Keratinocyte (primary cell): ENCODE measurements at regions not wholly inside any gene's neighbourhood (a gene's known extent, or its start where the extent isn't known, plus 50 kb on each side); places are given as distances from the start of the nearest gene placed in this dataset.

ENCODE experiments used
- DNase-seq: peaks from one replicate; pipeline ENCODE4 v3.0.0-alpha.2; 2011; ENCODE audit warnings: low read depth, missing footprints, low spot score
- FAIRE-seq: peaks from 2 replicates; lab custom pipeline; 2011; peaks lifted over from hg19 to GRCh38; lab: Jason Lieb, UNC
- H2AFZ ChIP-seq: 2 replicates; pipeline ENCODE4 v1.6.0; 2012; ENCODE audit warnings: low read length, control low read depth, inconsistent platforms; ENCODE audit not compliant: control insufficient read depth
- H3K27ac ChIP-seq: 2 replicates; pipeline ENCODE4 v1.5.1; 2011; ENCODE audit warnings: low read length; ENCODE audit not compliant: control insufficient read depth, insufficient read depth
- H3K27me3 ChIP-seq: 3 replicates; pipeline ENCODE4 v1.6.0; 2011; ENCODE audit warnings: low read length; ENCODE audit not compliant: control insufficient read depth, insufficient read depth; ENCODE audit errors: extremely low read depth
- H3K36me3 ChIP-seq, 2 experiments: 2 replicates in 1 of 2; 3 replicates in 1 of 2; pipeline ENCODE4 v1.5.1; 2011; ENCODE audit warnings: low read length in 2 of 2, mild to moderate bottlenecking in 1 of 2; ENCODE audit not compliant: control insufficient read depth in 2 of 2, insufficient read depth in 2 of 2; ENCODE audit errors: extremely low read depth in 1 of 2
- H3K4me1 ChIP-seq: 3 replicates; pipeline ENCODE4 v1.5.1; 2011; ENCODE audit warnings: low read length; ENCODE audit not compliant: control insufficient read depth, insufficient read depth; ENCODE audit errors: extremely low read depth
- H3K4me2 ChIP-seq: 3 replicates; pipeline ENCODE4 v1.6.0; 2011; ENCODE audit warnings: low read depth, low read length; ENCODE audit not compliant: control insufficient read depth, insufficient read depth; ENCODE audit errors: extremely low read depth
- H3K4me3 ChIP-seq, 3 experiments: fragments of 200-600 bp in 1 of 3; sonication (generic) in 1 of 3; 2 replicates in 2 of 3; 3 replicates in 1 of 3; pipeline ENCODE4 v1.5.1; 2011 to 2016; ENCODE audit warnings: low read length in 3 of 3, mild to moderate bottlenecking in 3 of 3, control low read depth in 2 of 3, inconsistent platforms in 1 of 3, low read depth in 1 of 3, mixed read lengths in 1 of 3, mixed run types in 1 of 3, moderate library complexity in 1 of 3; ENCODE audit not compliant: control insufficient read depth in 2 of 3, insufficient read depth in 2 of 3; ENCODE audit errors: extremely low read depth in 1 of 3
- H3K79me2 ChIP-seq: 2 replicates; pipeline ENCODE4 v1.6.0; 2012; ENCODE audit warnings: low read length; ENCODE audit not compliant: control insufficient read depth, insufficient read depth
- H3K9ac ChIP-seq: 3 replicates; pipeline ENCODE4 v1.6.0; 2011; ENCODE audit warnings: low read length; ENCODE audit not compliant: control insufficient read depth, insufficient read depth; ENCODE audit errors: extremely low read depth
- H3K9me1 ChIP-seq: 3 replicates; pipeline ENCODE4 v1.6.0; 2011; ENCODE audit warnings: low read length; ENCODE audit not compliant: control insufficient read depth, insufficient read depth; ENCODE audit errors: extremely low read depth
- H3K9me3 ChIP-seq: 2 replicates; pipeline ENCODE4 v1.5.1; 2012; ENCODE audit warnings: low read depth, low read length; ENCODE audit not compliant: control insufficient read depth
- H4K20me1 ChIP-seq: 3 replicates; pipeline ENCODE4 v1.6.0; 2011; ENCODE audit warnings: low read length; ENCODE audit not compliant: control insufficient read depth, insufficient read depth; ENCODE audit errors: extremely low read depth
- CTCF ChIP-seq, 3 experiments: IDR thresholded peaks in 1 of 3; conservative IDR thresholded peaks in 1 of 3; optimal IDR thresholded peaks in 1 of 3; 2 replicates in 2 of 3; 3 replicates in 1 of 3; pipeline versions ENCODE3 to v1.5.1; 2011; ENCODE audit warnings: low read length in 3 of 3, mild to moderate bottlenecking in 3 of 3, moderate library complexity in 2 of 3, control low read depth in 1 of 3, inconsistent platforms in 1 of 3; ENCODE audit not compliant: insufficient read depth in 2 of 3; ENCODE audit errors: extremely low read depth in 1 of 3
- EZH2 ChIP-seq: IDR thresholded peaks from one replicate; pipeline ENCODE4 v1.6.1; 2012; ENCODE audit warnings: inconsistent platforms, mild to moderate bottlenecking, low read length, moderate library complexity
- dilution Hi-C: fragments of 300-500 bp; cut with MboI; formaldehyde crosslinking; loops from one replicate; pipeline ENCODE4 v1.7.0; 2020; ENCODE audit warnings: low sequenced_read_pairs; ENCODE audit not compliant: extremely low pct_ligation_motif_present

- peaks cover 11% of the 10 kb centered on the region for H3K4me1 ChIP-seq
- no peak for TF ChIP-seq EZH2
- TF ChIP-seq CTCF (optimal IDR thresholded peaks at IDR 0.05 in 1 of 3, IDR thresholded peaks at IDR 0.05 in 1 of 3, conservative IDR thresholded peaks at IDR 0.05 in 1 of 3; ENCODE audit: extremely low read depth in 1 of 3, insufficient read depth in 2 of 3, low read length in 3 of 3) = no peak
- H3K27me3 ChIP-seq = no peaks in the 10 kb centered on the region
- no peak overlapping the region for H3K4me2 ChIP-seq
- no peak overlapping the region for H3K27ac ChIP-seq
- H3K9me1 ChIP-seq = no peaks in the 10 kb centered on the region
- no peaks in the 10 kb centered on the region for H3K36me3 ChIP-seq
- H3K9me3 ChIP-seq = no peaks in the 10 kb centered on the region
- no peaks in the 10 kb centered on the region for H3K79me2 ChIP-seq
- H4K20me1 ChIP-seq = no peaks in the 10 kb centered on the region
- dilution Hi-C loops = no loop called here
- DNase-seq (no peak), FAIRE-seq (no peak)
- H2AFZ ChIP-seq = no peak overlapping the region
- H3K9ac ChIP-seq = no peak overlapping the region
- no peak overlapping the region for H3K4me3 ChIP-seq
Observed at GRCh38 chr20:10781526-10781925, 107.7 kb upstream of the JAG1 start.

DNA sequence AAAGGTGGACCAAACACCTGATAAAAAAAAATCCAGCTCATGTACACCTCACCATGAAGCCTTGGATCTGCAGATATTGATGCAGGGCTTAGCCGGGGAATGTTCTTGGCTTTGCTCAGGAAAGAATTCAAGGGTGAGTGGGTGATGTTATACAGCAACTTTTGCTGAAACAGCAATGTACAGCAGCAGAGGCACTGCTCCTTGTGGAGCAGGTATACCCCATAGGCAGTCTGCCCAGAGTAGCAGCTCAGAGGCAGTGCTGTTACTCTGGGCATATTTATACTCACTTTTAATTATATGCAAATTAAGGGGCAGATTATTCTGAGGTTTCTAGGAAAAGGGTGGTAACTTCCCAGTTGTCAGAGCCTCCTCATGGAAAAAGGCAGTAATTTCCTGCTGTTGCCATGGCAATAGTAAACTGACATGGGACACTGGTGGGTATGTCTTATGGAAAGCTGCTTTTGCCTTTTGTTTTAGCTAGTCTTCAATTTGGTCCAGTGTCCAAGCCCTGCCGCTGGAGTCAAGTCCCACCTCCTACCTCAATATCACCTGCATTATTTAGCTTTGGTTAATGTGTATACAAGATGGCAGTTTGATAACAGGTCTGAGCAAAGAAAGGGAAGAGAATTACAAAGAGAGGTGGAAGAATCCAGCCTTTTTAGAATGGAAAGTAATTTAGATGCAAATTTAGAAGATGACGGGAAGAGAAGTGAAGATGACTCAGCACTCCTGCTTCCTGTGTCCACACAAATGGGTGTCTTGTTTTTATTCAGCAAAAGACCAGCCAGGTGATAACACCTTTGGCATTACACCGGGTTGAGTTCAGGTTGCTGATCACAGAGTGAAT lies 110.1 kb upstream of the JAG1 start:
- FAIRE-seq = peak; percentile 86
- Histone ChIP-seq H3K27me3 (no peaks in the 10 kb centered on the region), H3K9me3 (no peaks in the 10 kb centered on the region), H3K4me2 (peak overlapping the region; percentile 50), H3K4me3 (peak overlapping the region in 1 of 3 experiments; percentile 7), H3K9ac (no peak overlapping the region), H3K27ac (no peak overlapping the region), H3K36me3 (no peaks in the 10 kb centered on the region), H4K20me1 (no peaks in the 10 kb centered on the region), H2AFZ (peak overlapping the region; percentile 53), H3K9me1 (no peaks in the 10 kb centered on the region), H3K79me2 (no peaks in the 10 kb centered on the region), H3K4me1 (peaks cover 11% of the 10 kb centered on the region)
- no peak for DNase-seq
- no peak for TF ChIP-seq CTCF (optimal IDR thresholded peaks at IDR 0.05 in 1 of 3, IDR thresholded peaks at IDR 0.05 in 1 of 3, conservative IDR thresholded peaks at IDR 0.05 in 1 of 3; ENCODE audit: extremely low read depth in 1 of 3, insufficient read depth in 2 of 3, low read length in 3 of 3)
- no peak for TF ChIP-seq EZH2
- dilution Hi-C loops = no loop called here
